CD4-positive, alpha-beta T cell (primary cell): ENCODE measurements at regions not wholly inside any gene's neighbourhood (a gene's known extent, or its start where the extent isn't known, plus 50 kb on each side); places are given as distances from the start of the nearest gene placed in this dataset.

Source experiments
- ATAC-seq: fragments of 200-7000 bp; cut with Tn5 transposase; one replicate; pipeline ENCODE4 v1.10.0; 2022; ENCODE audit warnings: mild to moderate bottlenecking; ENCODE audit not compliant: poor library complexity
- CTCF ChIA-PET: fragments of 350-600 bp; sonication (Branson Sonifier 250); formaldehyde crosslinking; loops from one replicate; lab custom pipeline; 2021; ENCODE audit warnings: antibody characterized with exemption, inconsistent platforms; lab: Charles Lee
- POLR2A ChIA-PET: fragments of 350-600 bp; sonication (Branson Sonifier 250); formaldehyde crosslinking; loops from one replicate; lab custom pipeline; 2021; ENCODE audit warnings: antibody characterized with exemption, inconsistent platforms; lab: Charles Lee
- DNase-seq, 14 experiments: peaks; one replicate each; pipeline ENCODE4 v3.0.0-alpha.2; 2013 to 2020; ENCODE audit warnings: mixed read lengths in 2 of 14
- H3K27ac ChIP-seq, 2 donors: one replicate each; pipeline versions ENCODE4 v1.5.1 to v1.7.0; 2013; ENCODE audit warnings: low read length in 2 of 2, low read depth in 1 of 2, mild to moderate bottlenecking in 1 of 2
- H3K27me3 ChIP-seq, 2 experiments: 1 replicate in 1 of 2; 2 replicates in 1 of 2; pipeline versions ENCODE4 v1.6.1 to v1.7.0; 2013; ENCODE audit warnings: low read length in 2 of 2, control low read depth in 1 of 2, mild to moderate bottlenecking in 1 of 2, moderate library complexity in 1 of 2; ENCODE audit not compliant: insufficient read depth in 2 of 2, control insufficient read depth in 1 of 2
- H3K36me3 ChIP-seq: one replicate; pipeline ENCODE4 v1.6.1; 2013; ENCODE audit warnings: low read length, control low read depth; ENCODE audit not compliant: insufficient read depth
- H3K4me1 ChIP-seq: one replicate; pipeline ENCODE4 v1.6.1; 2013; ENCODE audit warnings: low read length, control low read depth; ENCODE audit not compliant: insufficient read depth
- H3K4me3 ChIP-seq: one replicate; pipeline ENCODE4 v1.5.1; 2013; ENCODE audit warnings: mild to moderate bottlenecking, low read length, moderate library complexity
- H3K9me3 ChIP-seq, 2 experiments: 1 replicate in 1 of 2; 2 replicates in 1 of 2; pipeline versions ENCODE4 v1.6.1 to v1.7.0; 2013; ENCODE audit warnings: low read length in 2 of 2, mild to moderate bottlenecking in 2 of 2, control low read depth in 1 of 2, moderate library complexity in 1 of 2; ENCODE audit not compliant: control insufficient read depth in 1 of 2, insufficient read depth in 1 of 2
- H3K27ac Mint-ChIP-seq: one replicate; pipeline ENCODE4 v1.8.0; 2020; ENCODE audit warnings: mixed read lengths
- H3K27me3 Mint-ChIP-seq: one replicate; pipeline ENCODE4 v1.8.0; 2021; ENCODE audit warnings: mixed read lengths
- H3K36me3 Mint-ChIP-seq: one replicate; pipeline ENCODE4 v1.8.0; 2021; ENCODE audit warnings: low read depth, mixed read lengths
- H3K4me1 Mint-ChIP-seq: one replicate; pipeline ENCODE4 v1.8.0; 2021; ENCODE audit warnings: low read depth, mixed read lengths
- H3K4me3 Mint-ChIP-seq: one replicate; pipeline ENCODE4 v1.8.0; 2020; ENCODE audit warnings: mild to moderate bottlenecking, mixed read lengths
- H3K9me3 Mint-ChIP-seq: one replicate; pipeline ENCODE4 v1.8.0; 2020; ENCODE audit warnings: mixed read lengths
- intact Hi-C, 2 experiments: fragments of 100-400 bp; cut with DNase I in 1 of 2; cut with micrococcal nuclease in 1 of 2; formaldehyde crosslinking; loops; one replicate each; pipeline versions ENCODE4 v1.15.1 to v1.9.0; 2023 to 2025; cut with DNase I, micrococcal nuclease
- TF ChIP-seq, protein P1 (sequence below): fragments of 200-600 bp; IDR thresholded peaks from one replicate; pipeline ENCODE4 v1.8.0; 2022; ENCODE audit warnings: antibody characterized with exemption, mild to moderate bottlenecking

DNA sequence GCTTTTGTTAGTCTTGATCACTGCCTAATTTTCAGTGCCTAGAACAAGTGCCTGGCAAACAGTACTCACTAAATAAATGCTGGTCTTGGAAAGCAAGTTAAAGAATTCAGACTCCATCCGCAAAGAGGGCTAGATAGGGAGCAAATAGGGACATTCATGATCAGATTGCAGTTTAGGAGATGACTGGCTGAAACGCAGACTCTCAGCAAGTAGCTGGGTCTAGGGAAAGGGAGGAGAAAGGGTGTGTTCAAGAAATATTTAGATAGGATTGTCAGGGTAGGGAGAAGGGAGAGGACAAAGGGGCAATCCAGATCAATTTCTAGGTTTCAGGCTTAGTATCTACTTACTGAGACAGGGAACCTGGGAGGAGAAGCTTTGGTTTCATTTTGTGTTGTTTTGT, 108.4 kb downstream of the ESM1 start:
- no peaks in the 10 kb centered on the region for H3K9me3 ChIP-seq
- intact Hi-C loops = no loop called here
- Mint-ChIP-seq H3K36me3 (no peaks in the 10 kb centered on the region), H3K4me1 (no peaks in the 10 kb centered on the region), H3K9me3 (no peaks in the 10 kb centered on the region), H3K27ac (no peak overlapping the region), H3K4me3 (no peak overlapping the region), H3K27me3 (peaks cover 29% of the 10 kb centered on the region)
- no peak overlapping the region for H3K4me3 ChIP-seq
- DNase-seq (no peak), ATAC-seq (no peak)
- ChIA-PET CTCF (no interaction called here), POLR2A (no interaction called here)
- H3K27me3 ChIP-seq = peaks cover 3 to 6% of the 10 kb centered on the region in 2 experiments
- no peaks in the 10 kb centered on the region for H3K4me1 ChIP-seq
- TF ChIP-seq, protein P1, sequence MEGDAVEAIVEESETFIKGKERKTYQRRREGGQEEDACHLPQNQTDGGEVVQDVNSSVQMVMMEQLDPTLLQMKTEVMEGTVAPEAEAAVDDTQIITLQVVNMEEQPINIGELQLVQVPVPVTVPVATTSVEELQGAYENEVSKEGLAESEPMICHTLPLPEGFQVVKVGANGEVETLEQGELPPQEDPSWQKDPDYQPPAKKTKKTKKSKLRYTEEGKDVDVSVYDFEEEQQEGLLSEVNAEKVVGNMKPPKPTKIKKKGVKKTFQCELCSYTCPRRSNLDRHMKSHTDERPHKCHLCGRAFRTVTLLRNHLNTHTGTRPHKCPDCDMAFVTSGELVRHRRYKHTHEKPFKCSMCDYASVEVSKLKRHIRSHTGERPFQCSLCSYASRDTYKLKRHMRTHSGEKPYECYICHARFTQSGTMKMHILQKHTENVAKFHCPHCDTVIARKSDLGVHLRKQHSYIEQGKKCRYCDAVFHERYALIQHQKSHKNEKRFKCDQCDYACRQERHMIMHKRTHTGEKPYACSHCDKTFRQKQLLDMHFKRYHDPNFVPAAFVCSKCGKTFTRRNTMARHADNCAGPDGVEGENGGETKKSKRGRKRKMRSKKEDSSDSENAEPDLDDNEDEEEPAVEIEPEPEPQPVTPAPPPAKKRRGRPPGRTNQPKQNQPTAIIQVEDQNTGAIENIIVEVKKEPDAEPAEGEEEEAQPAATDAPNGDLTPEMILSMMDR = no peak
- H3K36me3 ChIP-seq = no peaks in the 10 kb centered on the region
- H3K27ac ChIP-seq = no peak overlapping the region

DNA sequence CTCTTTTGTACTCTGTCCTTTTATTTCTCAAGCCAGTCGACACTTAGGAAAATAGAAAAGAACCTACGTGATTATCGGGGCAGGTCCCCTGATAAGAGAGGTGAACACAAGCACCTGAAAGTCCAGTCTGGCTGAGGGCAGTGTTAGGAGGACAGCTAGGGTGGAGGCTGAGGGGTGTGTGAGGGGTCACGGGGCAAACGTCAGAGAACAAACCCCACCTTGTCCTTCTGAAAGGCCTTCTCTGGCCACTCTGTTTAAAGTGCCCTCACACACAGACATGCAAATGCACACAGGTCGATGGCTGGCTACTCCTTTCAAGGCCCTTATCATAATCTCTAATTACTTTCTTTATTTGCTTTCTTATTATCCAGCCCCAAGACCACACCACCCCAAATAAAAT, 108.8 kb downstream of the ESM1 start:
- Mint-ChIP-seq H3K4me1 (no peaks in the 10 kb centered on the region), H3K36me3 (no peaks in the 10 kb centered on the region), H3K27ac (no peak overlapping the region), H3K4me3 (no peak overlapping the region), H3K9me3 (no peaks in the 10 kb centered on the region), H3K27me3 (peaks cover 29% of the 10 kb centered on the region)
- ATAC-seq (no peak), DNase-seq (no peak)
- H3K4me1 ChIP-seq = no peaks in the 10 kb centered on the region
- H3K9me3 ChIP-seq = no peaks in the 10 kb centered on the region
- intact Hi-C loops = no loop called here
- peaks cover 3 to 4% of the 10 kb centered on the region in 2 experiments for H3K27me3 ChIP-seq
- ChIA-PET CTCF (no interaction called here), POLR2A (no interaction called here)
- H3K36me3 ChIP-seq = no peaks in the 10 kb centered on the region
- TF ChIP-seq, protein P1 = no peak
- H3K4me3 ChIP-seq = no peak overlapping the region
- no peak overlapping the region for H3K27ac ChIP-seq

DNA sequence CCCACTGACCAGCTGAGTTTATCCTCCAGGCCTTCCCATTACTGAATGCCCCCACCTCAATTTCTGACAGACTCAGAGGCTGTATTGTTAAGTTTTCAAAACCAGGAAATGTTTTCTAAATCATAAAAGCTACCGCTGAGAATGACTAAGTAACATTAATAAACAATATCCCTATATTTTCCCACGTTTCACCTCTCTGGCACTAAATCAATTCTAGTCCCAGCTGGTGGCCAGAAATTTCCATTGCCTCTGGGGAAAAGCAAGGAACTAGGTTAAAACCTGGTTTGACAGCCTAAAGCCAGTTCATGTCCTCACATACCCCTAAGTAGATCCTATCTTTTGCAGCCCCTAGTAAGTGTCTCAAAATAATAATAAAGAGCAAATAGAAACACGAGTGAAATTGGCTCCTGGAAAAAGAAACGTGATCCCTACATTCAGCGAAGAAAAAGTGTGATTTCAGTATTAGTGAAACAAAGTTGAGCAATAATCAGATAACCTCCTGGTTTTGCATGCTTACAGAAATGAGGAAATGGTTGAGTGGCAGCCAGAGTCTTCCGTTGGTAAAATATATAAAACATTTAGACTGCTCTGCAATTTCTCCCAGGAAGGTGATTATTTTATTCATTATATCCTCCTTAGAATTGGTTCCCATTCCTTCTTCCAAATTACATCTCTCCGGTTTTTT, 110.9 kb downstream of the ESM1 start:
- Histone ChIP-seq H3K4me1 (no peaks in the 10 kb centered on the region), H3K4me3 (no peak overlapping the region), H3K9me3 (no peaks in the 10 kb centered on the region), H3K36me3 (no peaks in the 10 kb centered on the region), H3K27ac (no peak overlapping the region), H3K27me3 (no peaks in the 10 kb centered on the region)
- POLR2A ChIA-PET = no interaction called here
- intact Hi-C loops = no loop called here
- ATAC-seq (no peak), DNase-seq (no peak)
- no peaks in the 10 kb centered on the region for H3K4me1 Mint-ChIP-seq
- no peaks in the 10 kb centered on the region for H3K9me3 Mint-ChIP-seq
- no peak overlapping the region for H3K27ac Mint-ChIP-seq
- CTCF ChIA-PET = no interaction called here
- TF ChIP-seq, protein P1 = no peak
- H3K27me3 Mint-ChIP-seq = peaks cover 32% of the 10 kb centered on the region
- no peak overlapping the region for H3K4me3 Mint-ChIP-seq
- no peaks in the 10 kb centered on the region for H3K36me3 Mint-ChIP-seq
